ENCODE measurements at regions not wholly inside any gene's neighbourhood (a gene's known extent, or its start where the extent isn't known, plus 50 kb on each side); places are given as distances from the start of the nearest gene placed in this dataset.

DNA sequence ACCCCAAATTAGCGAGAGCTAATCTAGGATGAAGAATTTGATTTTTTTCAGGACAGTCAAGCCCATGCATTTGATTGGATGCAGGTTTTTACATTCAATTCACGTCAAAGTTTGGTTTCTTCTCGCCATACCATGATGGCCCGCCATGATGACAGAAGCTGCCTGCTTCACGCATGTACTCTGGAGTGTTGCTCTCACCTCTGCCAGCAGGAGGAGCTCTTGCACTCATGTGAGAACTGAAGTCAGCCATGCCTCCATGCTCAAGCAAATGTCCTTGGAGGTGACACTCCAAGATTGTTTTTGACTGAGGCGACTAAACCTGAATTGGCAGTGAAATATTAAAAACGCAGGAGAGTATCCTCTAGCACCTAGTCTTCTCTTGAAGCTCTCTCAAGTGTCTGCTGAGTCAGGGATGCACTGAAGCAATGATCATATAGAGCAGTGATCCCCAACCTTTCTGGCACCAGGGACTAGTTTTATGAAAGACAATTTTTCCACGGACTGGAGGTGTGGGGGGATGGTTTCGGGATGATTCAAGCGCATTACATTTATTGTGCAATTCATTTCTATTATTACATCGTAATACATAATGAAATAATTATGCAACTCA is 120.9 kb downstream of the SAMMSON start:
- peak; percentile 34 for DNase-seq (ENCODE audit: low read depth)

DNA sequence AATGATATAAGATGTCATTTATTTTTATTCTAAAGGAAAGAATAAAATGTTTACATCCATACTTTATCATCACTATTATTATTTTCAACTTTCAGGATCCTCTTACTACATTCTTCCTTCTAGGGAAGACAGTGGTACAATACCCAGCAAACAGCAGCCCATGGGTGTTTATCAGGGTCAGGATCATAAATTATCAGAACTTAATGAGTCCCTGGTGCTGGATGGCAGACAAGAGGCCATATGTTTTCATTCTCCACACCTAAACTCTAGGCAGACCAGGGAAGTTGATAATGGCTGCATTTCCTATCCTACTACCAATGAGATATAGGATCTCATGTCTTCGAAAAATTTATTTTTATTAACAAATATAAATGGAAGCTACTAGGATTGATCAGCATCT is 127.7 kb downstream of the SAMMSON start:
- DNase-seq (ENCODE audit: low read depth), result no peak

DNA sequence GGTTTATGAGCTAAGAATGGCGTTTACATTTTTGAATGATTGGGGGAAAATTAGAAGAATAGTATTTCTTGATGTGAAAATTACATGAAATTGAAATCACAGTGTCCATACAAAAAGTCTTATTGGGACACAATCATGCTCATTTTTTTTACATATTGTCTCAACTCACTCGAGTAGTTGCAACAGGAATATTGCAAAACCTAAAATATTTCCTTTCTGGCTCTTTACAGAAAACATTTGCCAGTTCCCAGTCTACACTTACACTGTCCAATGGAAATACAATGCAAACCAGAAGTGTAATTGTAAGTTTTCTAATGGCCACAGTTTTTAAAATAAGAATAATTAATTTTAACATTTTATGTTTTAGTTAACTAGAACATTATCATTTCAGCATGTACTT is 137.8 kb downstream of the SAMMSON start:
- no peak for DNase-seq (ENCODE audit: low read depth)

DNA sequence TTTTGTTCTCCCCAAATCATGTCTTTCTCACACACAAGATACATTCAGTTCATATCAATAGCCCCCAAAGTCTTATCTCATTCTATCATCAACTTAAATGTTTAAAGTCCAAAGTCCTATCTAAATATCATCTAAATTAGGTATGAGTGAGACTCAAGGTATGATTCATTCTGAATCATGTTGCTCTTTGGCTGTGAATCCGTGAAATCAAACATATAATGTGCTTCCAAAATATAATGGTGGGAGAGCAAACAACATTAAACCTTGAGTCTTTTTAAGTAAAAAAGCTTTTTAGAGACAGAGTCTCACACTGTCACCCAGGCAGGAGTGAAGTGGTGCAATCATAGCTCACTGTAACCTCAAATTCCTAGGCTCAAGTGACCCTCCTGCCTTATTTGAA is 139.1 kb downstream of the SAMMSON start:
- peak; percentile 22 for DNase-seq (ENCODE audit: low read depth)

Measured in HS-5 (cell line).